Endometrium (tissue), 2 donors: ENCODE measurements at regions not wholly inside any gene's neighbourhood (a gene's known extent, or its start where the extent isn't known, plus 50 kb on each side); places are given as distances from the start of the nearest gene placed in this dataset.
A peak's percentile ranks its signal among the peaks of the same experiment; 100 is the strongest.

ENCODE experiments used
- FAIRE-seq: peaks from 2 replicates; lab custom pipeline; 2012; peaks lifted over from hg19 to GRCh38; lab: Jason Lieb, UNC
- donor health status: control.
- donor health status: control.

DNA sequence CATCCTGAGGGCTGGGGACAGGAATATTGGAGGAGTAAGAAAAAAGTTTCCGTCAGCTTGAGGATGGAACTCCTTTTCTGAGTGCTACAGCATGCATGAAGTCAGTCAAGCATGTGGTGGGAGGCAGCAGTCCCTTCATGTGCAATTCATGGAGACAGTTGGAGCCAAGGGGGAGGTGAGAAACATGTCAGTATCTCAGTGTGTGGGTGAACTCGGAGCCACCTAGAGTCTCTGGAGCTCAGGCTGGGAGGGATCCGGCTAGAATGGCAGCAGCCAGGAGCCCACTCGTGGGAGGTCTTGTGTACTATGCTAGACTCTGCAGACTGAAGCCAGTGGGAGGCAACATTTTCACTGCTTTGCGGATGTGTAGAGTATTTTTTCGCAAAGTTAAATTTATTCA, 60.3 kb downstream of the AVPR1A start:
- no peak for FAIRE-seq

DNA sequence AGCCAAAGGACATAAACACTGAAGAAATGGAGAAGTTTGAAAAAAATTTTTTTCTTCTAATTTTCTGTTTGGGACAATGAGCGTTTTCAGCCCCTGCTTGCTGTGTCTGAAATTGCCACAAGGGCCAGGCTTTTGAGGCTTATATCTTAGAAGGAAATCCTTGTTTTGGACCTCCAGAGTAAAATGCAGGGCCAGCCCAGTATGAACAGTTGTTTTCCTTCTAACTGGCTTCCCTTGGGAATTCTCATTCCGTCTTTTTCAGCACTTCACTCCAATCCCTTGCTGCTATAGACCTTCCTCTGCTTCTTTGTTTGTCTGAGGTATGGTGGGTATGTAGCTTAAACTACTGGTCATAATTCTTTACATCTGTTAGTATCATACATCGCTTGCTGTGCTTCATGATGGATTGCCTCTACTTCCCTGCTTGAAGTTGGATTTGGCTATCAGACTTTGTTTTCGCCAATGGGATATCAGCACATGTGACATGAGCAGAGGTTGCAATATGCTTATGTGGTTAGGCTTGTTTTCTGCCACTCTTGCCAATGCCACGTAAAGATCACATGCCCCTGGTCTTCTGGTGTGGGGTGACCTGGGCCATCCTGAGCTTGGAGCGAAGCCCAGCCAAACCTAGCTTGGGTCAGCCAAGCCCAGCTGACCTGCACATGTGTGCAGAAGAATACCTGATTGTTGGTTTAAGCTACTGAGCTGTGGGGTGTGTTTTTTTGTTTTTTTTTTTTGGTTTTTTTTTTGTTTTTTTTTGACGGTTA, 64.7 kb downstream of the AVPR1A start:
- no peak for FAIRE-seq

DNA sequence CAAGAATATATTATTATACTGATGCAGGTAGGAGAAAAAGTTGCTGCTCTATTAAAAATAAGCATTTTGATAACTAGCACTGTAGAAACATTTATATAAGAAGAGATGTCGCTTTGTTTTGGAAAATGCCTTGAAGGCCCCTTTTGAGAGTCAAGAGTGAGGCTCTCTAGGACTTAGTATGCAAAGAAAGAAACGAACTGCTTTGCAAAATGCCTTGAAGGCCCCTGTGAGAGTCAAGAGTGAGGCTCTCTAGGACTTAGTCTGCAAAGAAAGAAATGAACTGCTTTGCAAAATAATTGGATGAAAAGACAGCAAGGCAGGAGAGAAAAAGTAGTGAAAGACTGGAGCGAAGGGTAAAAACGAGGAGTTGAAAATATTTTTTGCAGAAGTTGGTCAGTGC, 65.9 kb downstream of the AVPR1A start:
- no peak for FAIRE-seq

DNA sequence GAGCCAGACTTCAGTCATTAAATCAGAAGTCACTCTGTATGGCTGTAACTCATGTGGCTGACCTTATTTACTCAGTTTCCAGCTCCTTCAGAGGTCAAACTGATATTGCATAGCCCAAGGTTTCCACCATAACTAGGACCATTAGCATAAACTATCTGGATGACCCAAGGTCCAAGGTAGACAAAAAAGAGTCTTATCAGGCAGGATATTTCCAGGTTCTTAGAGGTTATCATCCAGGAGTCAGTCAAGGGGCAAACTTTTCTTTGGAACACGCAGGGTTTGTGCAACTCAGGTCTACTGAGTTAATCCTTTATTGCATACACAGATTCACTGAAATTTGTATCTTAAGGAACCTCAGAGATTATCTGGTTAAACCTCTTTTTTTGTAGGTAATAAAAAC, 66.5 kb downstream of the AVPR1A start:
- no peak for FAIRE-seq

DNA sequence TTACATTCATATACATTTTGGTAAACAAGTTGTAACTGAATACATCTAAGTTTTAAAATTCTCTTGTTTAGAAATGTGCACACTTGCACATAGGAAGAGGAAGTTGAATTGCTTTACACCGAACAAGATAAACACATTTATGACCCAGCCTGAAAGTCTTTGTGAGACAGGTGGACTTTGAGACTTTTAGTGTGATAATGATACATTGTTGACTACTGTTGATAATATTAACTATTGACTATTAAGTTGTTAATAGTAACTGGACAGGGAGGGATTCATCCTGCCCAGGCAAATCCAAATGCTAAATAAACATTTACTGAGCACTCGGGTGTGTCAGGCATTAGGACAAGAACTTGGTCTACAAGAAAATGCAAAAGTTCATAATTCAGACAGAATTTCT, 68.0 kb downstream of the AVPR1A start:
- no peak for FAIRE-seq

DNA sequence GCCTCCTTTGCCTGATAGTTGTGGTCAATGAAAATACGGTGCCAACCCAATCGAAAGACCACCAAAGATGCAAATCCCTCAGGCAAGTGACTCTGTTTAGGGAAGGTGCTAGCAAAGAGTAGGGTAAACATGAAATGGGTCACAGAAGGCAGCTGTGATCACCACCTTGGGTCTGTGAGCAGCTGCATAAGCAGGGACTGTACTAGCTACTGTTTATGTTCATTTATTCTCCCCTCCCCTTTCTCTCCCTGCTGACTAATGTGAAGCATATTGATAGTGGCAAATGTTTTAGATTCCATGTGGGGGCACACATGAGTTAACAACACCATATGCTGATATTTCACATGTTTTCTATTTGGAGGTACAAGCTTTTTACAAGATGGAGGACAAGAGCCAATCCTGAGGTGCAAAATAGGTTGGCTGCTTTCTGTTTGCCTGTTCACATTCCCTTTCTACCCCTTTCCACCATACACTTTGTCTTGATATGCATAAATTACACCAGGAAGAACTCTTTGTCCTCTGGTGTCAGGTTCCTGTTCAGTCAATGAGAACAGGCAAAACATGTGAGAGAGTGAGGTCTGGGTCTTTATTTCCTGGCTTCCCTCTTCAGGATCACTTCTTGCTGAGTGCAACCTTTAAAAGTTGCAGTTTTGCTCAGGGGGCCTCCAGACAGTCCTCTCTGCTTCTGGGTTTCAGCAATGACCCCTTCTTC, 71.1 kb downstream of the AVPR1A start:
- FAIRE-seq, result no peak

DNA sequence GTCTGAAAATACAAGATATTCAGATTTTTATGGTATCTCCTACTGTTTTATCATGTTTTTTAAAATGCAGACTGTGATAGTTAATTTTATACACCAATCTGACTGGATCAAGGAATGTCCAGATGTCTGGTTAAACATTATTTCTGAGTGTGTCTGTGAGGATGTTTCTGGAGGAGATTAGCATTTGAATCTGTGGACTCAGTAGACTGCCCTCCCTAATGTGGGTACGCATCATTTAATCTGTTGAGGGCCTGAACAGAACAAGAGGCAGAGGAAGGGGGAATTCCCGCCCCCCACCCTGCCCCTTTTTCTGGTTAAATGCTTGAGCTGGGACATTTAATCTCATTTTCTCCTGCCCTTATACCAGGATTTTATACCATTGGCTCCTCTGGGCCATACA, 72.1 kb downstream of the AVPR1A start:
- FAIRE-seq, result no peak

DNA sequence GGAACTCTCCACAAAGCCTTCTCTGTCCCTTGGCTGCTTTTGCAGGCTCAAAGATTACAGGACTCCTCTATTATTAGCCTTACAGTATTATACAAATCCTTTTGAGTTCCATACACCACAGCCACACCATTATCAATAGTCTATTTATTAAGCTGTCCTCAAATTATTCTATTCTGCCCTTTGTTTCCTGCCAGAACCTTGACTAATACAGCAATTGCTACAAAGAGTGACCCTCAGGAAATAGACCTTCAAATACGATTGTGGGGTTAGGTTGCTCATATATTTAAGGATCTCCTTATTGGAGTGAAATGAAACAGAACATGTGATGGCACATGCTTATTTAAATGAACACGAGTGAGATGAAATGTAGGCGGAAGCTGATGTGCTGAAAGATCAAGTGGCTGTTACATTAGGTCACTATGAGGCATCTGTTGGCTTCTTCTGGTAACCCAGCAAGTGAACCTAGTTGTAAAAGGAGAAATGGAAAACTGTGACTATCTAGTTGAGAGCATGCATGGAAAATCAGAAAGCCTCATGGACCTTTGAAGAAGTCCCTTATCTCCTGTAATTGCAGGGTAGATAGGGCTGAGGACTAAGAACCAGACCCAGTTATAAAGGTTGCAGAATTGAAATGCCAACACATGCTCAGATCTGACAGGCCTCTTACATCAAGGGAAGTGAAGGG, 75.5 kb downstream of the AVPR1A start:
- no peak for FAIRE-seq

DNA sequence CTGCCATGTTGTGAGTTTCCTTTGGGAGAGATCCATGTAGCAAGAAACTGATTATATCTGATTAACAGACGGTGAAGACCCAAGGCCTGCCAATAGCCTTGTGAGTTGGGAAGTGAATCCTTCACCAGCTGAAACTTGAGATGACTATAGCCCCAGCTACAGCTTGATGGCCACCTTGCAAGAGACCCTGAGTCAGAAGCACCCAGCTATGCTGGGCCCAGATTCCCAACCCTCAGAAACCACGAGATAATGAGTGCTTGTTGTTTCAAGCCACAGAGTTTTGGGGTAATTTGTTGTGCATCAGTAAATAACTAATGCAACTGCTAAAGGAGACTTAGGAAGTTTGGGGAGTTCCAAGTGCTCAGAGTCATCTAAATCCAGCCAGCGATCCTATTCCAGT, 80.3 kb downstream of the AVPR1A start:
- FAIRE-seq, result no peak

DNA sequence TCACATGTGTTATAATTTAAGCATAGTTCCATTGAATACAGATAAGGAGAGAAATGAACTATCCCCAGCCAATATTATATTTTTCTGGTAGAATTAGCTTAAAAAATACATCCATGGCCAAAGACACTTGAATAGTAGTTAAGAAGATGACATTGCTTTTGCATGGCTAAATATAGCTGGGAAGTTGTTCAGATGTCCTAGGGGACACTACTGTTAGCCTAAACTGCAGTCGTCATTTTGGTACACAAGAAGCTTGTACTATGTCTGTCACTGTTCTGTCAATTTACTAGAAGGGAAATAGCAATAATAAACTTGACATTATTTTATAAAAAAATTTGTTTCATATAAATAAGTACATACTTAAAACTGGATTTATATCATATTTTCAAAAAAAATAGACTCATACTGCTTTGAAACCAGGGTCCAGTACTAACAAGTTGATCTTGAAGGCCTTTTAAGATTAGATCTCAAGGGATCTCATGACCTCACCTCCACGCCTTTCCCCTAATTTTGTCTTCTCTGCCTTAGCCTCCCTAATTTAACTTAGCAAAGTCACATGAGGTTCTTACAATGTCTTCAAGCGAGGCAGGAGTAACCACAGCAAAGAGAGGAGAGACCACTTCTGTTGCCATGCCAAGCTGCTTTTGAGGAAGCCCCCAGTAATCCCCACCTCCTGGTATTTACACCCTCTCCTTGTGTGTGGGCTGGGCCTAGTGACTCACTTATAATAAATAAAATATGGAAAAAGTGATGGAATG, 81.0 kb downstream of the AVPR1A start:
- no peak for FAIRE-seq

DNA sequence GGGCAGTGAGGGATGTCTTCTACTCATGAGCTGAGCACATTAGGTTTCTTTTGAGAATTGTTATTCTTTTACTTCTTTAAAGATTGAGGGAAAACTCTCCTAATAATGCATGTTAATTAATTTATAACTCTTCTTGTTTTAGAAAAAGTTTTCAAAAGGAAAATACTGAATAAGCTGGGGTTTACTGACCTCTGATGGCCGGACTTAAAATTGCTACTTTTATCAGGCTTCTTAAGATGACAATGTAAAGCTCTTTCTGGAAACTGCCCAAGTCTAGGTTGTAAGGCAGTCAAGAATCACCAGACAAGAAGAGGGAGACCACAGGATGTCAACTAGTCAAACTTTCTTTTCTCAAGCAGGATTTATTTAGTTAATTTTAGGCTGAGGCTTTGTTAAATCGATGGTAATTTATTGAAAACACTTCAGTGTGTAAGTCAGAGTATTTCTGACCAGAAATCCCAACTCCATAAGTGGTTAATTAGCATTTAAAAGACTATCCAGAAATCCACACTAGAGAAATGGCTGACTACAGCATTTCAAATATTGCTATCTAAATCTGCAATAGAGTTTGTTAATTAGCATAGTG, 82.1 kb downstream of the AVPR1A start:
- FAIRE-seq, result peak; percentile 94

DNA sequence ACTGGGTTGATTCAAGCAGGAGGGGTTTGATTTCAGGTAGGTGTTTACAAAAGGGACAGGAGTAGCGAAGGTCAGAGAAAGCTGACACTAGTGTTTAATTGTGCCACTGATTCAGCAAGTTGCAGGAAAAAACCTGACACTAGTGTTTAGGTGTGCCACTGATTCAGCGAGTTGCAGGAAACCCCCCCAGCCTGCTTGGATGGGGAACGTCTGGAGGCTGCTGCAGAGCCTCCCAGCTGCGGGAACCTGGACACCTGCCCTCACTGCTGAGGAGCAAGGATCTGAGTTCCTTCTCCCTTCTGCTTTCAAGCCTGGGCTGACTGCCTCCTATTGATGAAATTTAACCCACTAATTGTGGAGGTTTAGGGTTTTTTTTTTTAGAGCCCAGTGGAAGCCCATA, 84.2 kb downstream of the AVPR1A start:
- no peak for FAIRE-seq

DNA sequence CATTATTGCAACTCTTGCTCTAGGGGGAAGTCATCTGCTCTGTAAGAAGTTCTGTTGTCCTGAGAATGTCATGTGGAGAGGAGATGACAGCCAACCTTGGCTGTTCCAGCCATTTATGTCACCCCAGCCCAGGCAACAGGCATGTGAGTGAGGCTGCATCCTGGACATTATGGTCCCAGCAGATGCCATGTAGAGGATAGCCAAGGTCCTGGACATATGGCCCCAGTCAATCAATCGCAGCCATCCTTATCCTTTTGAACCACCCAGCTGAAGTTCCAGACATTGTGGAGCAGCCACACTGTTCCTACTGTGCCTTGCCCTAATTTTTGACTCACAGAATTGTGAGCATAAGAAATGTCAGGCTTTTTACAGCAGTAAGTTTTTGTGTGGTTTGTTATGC, 84.9 kb downstream of the AVPR1A start:
- FAIRE-seq, result no peak

DNA sequence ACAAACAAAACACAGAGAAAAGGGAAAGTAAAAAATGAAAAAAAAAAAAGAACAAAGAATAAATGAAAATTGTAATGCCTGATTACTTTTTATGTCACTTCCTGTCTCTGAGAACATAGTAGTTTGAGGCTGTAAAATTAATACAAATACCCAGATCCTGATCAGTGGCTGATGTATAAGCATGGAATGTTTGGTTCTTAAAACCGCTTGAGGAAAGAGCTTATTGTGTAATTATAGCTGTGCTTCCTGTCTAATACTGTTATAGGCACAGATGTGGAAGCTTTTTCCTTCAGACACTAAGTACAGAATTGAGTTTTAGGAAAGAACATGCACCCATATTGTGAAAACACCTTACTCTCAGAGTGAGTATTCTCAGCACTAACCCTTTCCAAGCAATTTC, 86.9 kb downstream of the AVPR1A start:
- FAIRE-seq, result no peak

DNA sequence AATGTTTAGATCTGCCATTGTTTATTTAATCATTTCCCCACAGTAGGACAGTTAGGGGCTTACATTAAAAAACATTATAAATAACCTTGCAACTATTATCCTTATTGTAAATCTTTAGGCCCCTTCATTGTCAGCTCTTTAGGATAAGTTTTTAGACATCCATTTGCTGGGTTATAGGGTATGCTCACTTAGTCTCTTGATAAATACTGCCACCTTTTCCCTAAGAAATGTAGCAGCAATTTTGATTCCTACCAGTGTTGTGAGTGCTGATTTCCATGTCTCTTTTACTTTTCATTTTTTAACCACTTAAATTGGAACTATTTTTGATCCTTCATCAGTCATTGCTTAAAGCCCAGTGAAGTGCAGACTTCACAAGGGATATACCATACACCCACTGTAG, 94.4 kb downstream of the AVPR1A start:
- no peak for FAIRE-seq

DNA sequence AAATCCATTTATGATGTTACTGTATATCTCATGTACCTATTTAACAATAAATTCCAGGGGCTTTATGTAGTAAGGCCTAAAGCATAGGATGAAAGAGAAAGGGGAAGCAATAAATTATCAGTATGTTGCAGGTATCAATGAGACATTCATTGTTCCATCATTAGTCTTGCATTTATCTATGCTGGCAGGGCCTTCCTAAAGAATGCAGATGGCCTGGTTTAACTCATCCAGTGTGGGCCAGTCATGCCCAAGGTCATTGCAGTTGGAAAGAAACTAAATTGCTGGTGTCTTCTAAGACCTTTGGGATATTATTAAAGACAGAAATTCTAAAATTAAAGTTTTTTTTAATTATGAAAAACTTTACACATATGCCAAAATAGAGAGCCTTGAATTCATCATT, 98.3 kb downstream of the AVPR1A start:
- no peak for FAIRE-seq

DNA sequence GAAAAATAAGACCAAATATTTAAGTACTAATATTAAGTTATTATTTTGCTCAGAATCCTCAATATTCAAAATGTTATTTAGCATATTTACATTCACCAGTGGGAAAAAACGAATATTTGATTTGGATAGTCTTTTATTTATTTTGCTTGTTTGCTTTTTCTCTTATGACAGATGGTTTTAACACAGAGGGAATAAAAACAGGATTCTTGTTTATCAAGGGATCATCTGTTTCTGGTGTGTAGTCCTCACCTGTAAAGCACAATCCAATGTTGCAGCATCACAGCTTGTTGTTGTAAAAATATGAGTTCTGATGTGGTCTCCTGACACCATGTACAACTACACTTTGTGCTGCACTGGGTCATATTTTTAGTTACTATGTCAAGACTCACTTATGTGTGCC, 103.9 kb downstream of the AVPR1A start:
- FAIRE-seq, result no peak

DNA sequence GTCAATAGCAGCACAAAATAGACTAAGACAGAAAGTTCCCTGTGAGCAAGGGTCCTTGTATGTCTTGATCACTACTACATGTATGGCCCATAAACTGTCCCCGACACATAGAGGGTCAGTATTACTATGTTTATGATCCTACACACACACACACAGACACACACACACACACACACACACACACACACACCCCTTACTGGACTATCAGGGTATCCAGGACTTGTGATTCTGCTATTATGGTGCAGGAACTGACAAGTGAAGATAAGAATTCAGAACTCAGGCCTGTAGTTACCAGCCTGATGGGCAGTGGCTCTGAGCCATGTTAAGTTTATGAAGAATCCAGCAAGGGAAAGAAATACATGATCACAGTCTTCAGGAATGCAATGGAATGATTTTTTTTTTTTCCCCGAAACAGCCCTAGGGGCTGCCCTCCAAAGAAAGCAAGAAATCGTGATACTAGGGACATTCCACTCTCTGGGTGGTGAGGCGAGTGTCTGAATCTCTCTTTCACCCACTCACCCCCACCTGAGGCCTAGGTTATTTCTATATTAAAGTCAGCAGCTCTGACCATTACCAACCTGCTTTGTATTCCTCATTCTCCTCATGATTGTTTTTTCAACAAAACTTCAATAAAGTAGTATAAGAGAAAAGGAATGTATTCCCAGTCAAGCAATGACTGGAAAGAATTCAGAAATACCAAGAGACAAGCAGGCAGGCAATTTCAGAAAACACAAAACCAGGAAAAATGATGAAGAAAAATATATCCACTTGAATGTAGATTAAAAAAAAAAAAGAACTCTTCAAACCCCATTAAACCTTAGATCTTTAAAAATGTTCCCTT, 105.8 kb downstream of the AVPR1A start:
- no peak for FAIRE-seq

DNA sequence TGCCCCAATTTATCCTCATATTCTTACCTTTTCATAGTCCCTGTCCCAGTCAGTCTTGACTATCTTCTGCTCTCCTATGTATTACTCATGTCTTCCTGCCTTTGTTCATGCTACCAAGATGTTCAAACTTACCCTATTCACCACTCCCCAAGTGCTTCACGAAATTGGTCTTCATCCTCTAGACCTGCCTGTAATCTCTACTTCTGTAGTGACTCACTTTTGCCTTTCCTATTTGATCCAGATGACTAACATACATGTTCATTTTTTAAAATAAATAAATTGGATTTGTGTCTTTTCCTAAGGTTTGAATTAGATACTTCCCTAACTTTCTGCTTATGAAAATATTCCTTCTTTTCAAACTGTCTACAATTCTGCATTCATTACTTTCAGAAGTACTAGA, 107.7 kb upstream of the PPM1H start:
- FAIRE-seq, result no peak

DNA sequence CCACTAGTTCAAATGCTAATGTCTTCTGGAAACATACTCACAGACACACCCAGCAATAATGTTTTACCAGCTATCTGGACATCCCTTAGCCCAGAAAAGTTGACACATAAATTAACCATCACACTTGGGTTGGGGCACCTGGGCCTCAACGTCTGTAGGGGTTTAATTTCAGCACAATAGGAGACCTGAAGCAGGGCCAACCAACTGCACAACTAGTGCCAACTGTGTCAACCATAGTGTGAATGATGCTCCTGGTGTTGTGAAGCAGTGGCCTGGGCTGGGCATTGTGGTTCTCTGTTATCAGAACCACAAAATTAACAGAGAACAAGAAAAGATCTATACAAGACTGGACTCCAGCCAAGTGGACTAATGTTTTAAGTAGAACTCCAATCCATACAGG, 106.7 kb upstream of the PPM1H start:
- FAIRE-seq, result no peak

DNA sequence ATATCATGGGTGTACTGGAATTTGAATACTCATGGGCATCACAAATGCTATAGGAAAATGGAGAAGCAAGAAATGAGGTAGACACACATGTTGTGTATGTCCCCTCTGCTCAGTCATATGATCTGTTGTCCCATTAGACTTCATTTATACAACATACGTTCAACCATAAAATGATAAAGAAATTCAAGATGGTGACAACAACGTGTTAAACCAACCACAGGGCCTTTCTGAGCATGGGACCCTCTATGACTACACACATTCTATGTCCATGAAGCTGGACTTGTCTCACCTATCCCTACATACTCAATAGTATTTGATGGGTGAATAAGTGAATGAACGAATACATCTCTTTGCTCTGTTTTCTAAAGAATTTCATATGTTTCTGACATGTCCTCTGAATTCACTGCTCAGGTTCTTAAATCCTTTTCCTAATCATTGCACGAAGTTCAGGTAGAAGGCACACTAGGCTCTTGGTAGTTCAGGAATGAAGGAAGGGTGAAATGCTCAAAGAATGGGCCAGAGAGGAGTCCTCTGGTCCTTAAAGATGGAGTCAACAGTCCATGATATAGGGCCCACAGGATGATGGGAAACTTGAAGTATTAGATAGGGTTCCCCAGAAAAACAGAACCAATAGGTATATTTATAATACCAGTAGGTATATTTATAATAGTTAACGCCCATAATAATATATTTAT, 105.7 kb upstream of the PPM1H start:
- no peak for FAIRE-seq
